Daoy (cell line): ENCODE measurements at regions not wholly inside any gene's neighbourhood (a gene's known extent, or its start where the extent isn't known, plus 50 kb on each side); places are given as distances from the start of the nearest gene placed in this dataset.

Experiments used
- DNase-seq: peaks from one replicate; pipeline ENCODE4 v3.0.0-alpha.2; 2015; ENCODE audit warnings: low read depth

- no peak for DNase-seq
Observed at GRCh38 chr2:221215487-221215886, 356.6 kb downstream of the EPHA4 start.

- DNase-seq, result no peak
Observed at GRCh38 chr2:221216636-221217035, 355.5 kb downstream of the EPHA4 start.

GRCh38 chr2:221225752-221226151 is 346.4 kb downstream of the EPHA4 start:
- no peak for DNase-seq

GRCh38 chr2:221228214-221228769 is 343.8 kb downstream of the EPHA4 start:
- no peak for DNase-seq

GRCh38 chr2:221229099-221229498 is 343.0 kb downstream of the EPHA4 start:
- no peak for DNase-seq

GRCh38 chr2:221231511-221231910 is 340.6 kb downstream of the EPHA4 start:
- DNase-seq, result no peak

- no peak for DNase-seq
Observed at GRCh38 chr2:221235941-221236340, 336.2 kb downstream of the EPHA4 start.

- DNase-seq, result no peak
Observed at GRCh38 chr2:221241072-221241471, 331.0 kb downstream of the EPHA4 start.

GRCh38 chr2:221243771-221244170 is 328.3 kb downstream of the EPHA4 start:
- no peak for DNase-seq

GRCh38 chr2:221245045-221245444 is 327.1 kb downstream of the EPHA4 start:
- no peak for DNase-seq

GRCh38 chr2:221245772-221246171 is 326.3 kb downstream of the EPHA4 start:
- no peak for DNase-seq

GRCh38 chr2:221254299-221254698 is 317.8 kb downstream of the EPHA4 start:
- no peak for DNase-seq

GRCh38 chr2:221255862-221256261 is 316.2 kb downstream of the EPHA4 start:
- DNase-seq, result no peak

GRCh38 chr2:221258464-221258863 is 313.6 kb downstream of the EPHA4 start:
- no peak for DNase-seq

- no peak for DNase-seq
Observed at GRCh38 chr2:221262651-221263050, 309.5 kb downstream of the EPHA4 start.

- no peak for DNase-seq
Observed at GRCh38 chr2:221263573-221263972, 308.5 kb downstream of the EPHA4 start.

- DNase-seq, result no peak
Observed at GRCh38 chr2:221264318-221264717, 307.8 kb downstream of the EPHA4 start.

GRCh38 chr2:221267773-221268425 is 304.2 kb downstream of the EPHA4 start:
- DNase-seq, result no peak

- DNase-seq, result no peak
Observed at GRCh38 chr2:221268631-221269030, 303.5 kb downstream of the EPHA4 start.

- DNase-seq, result no peak
Observed at GRCh38 chr2:221270806-221271205, 301.3 kb downstream of the EPHA4 start.

- DNase-seq, result no peak
Observed at GRCh38 chr2:221272729-221273128, 299.4 kb downstream of the EPHA4 start.

- DNase-seq, result no peak
Observed at GRCh38 chr2:221276033-221276432, 296.1 kb downstream of the EPHA4 start.

GRCh38 chr2:221276601-221277000 is 295.5 kb downstream of the EPHA4 start:
- no peak for DNase-seq

GRCh38 chr2:221282386-221282785 is 289.7 kb downstream of the EPHA4 start:
- DNase-seq, result no peak
